HepG2 (cell line): ENCODE measurements at regions not wholly inside any gene's neighbourhood (a gene's known extent, or its start where the extent isn't known, plus 50 kb on each side); places are given as distances from the start of the nearest gene placed in this dataset.

Experiments
- ATAC-seq: fragments of 200-7000 bp; cut with Tn5 transposase; 3 replicates; pipeline ENCODE4 v1.9.1; 2020; ENCODE audit warnings: mild to moderate bottlenecking, moderate library complexity
- BruUV-seq: library from RNA; stranded (reverse); fragments of 400-500 nt; replicated peaks from 2 replicates; lab custom pipeline; 2021; lab: Mats Ljungman, UMichigan
- CTCF ChIA-PET: fragments of 300-600 bp; formaldehyde crosslinking; extraction: SDS; loops from one replicate; lab custom pipeline; 2021; ENCODE audit warnings: low total read pairs, inconsistent platforms, low intra/inter-chr PET ratio; lab: Yijun Ruan, JAX
- POLR2A ChIA-PET: fragments of 350-600 bp; sonication (Branson Sonifier 250); formaldehyde crosslinking; loops from one replicate; lab custom pipeline; 2020; ENCODE audit warnings: antibody characterized with exemption, inconsistent platforms; lab: Yijun Ruan, JAX
- DNase-seq: peaks from one replicate; pipeline ENCODE4 v3.0.0-alpha.2; 2015; ENCODE audit warnings: low spot score
- FAIRE-seq: peaks from 3 replicates; lab custom pipeline; 2011; peaks lifted over from hg19 to GRCh38; lab: Jason Lieb, UNC
- H2AFZ ChIP-seq: one replicate; pipeline ENCODE4 v1.6.1; 2011; ENCODE audit warnings: low read length, inconsistent platforms
- H3K27ac ChIP-seq: fragments of 300-600 bp; 3 replicates; pipeline ENCODE4 v1.8.0; 2011; ENCODE audit warnings: mixed run types, mild to moderate bottlenecking, mixed read lengths, low read length, inconsistent platforms; ENCODE audit not compliant: insufficient read depth; ENCODE audit errors: extremely low read length
- H3K27me3 ChIP-seq, 2 experiments: fragments of 200-600 bp in 1 of 2; 2 replicates in 1 of 2; 3 replicates in 1 of 2; pipeline versions ENCODE4 v1.6.0 to v1.8.0; 2011; ENCODE audit warnings: low read length in 2 of 2, mild to moderate bottlenecking in 2 of 2, moderate library complexity in 2 of 2, inconsistent platforms in 1 of 2; ENCODE audit not compliant: insufficient read depth in 2 of 2, control insufficient read depth in 1 of 2
- H3K36me3 ChIP-seq, 2 experiments: fragments of 200-600 bp in 1 of 2; replicated peaks in 1 of 2; 2 replicates in 1 of 2; 3 replicates in 1 of 2; pipeline versions ENCODE4 v1.5.1 to v1.8.0; 2011; ENCODE audit warnings: low read length in 2 of 2, inconsistent platforms in 1 of 2; ENCODE audit not compliant: insufficient read depth in 2 of 2, control insufficient read depth in 1 of 2
- H3K4me1 ChIP-seq: 2 replicates; pipeline ENCODE4 v1.5.1; 2012; ENCODE audit warnings: low read length, inconsistent platforms; ENCODE audit not compliant: insufficient read depth
- H3K4me2 ChIP-seq: 2 replicates; pipeline ENCODE4 v1.6.0; 2011; ENCODE audit warnings: low read depth, low read length, inconsistent platforms
- H3K4me3 ChIP-seq, 3 experiments: fragments of 200-600 bp in 1 of 3; sonication (generic), shearing (Covaris generic) in 1 of 3; replicated peaks in 1 of 3; 2 replicates each; pipeline ENCODE4 v1.5.1; 2011 to 2016; ENCODE audit warnings: low read length in 3 of 3, inconsistent platforms in 2 of 3, low read depth in 2 of 3, mild to moderate bottlenecking in 2 of 3, control low read depth in 1 of 3, mixed read lengths in 1 of 3; ENCODE audit not compliant: insufficient read depth in 1 of 3
- H3K79me2 ChIP-seq: one replicate; pipeline ENCODE4 v1.6.1; 2011; ENCODE audit warnings: low read length, inconsistent platforms; ENCODE audit not compliant: insufficient read depth
- H3K9ac ChIP-seq: 2 replicates; pipeline ENCODE4 v1.6.0; 2011; ENCODE audit warnings: mild to moderate bottlenecking, low read depth, low read length, inconsistent platforms; ENCODE audit not compliant: insufficient read depth
- H3K9me3 ChIP-seq: 2 replicates; pipeline ENCODE4 v1.5.1; 2012; ENCODE audit warnings: mild to moderate bottlenecking, low read length
- H4K20me1 ChIP-seq: 2 replicates; pipeline ENCODE4 v1.6.0; 2011; ENCODE audit warnings: inconsistent platforms, mild to moderate bottlenecking, low read length, moderate library complexity; ENCODE audit not compliant: insufficient read depth
- ARNT2 ChIP-seq: sonication (generic); formaldehyde crosslinking; IDR thresholded peaks from 2 replicates; pipeline ENCODE4 v1.8.0; 2022; ENCODE audit warnings: mild to moderate bottlenecking, low read depth, missing genetic modification reagents, moderate library complexity
- EP300 ChIP-seq, 3 experiments: sonication (generic) in 1 of 3; formaldehyde crosslinking in 1 of 3; IDR thresholded peaks; 2 replicates each; pipeline versions ENCODE4 v1.5.1 to v1.6.1; 2011 to 2020; ENCODE audit warnings: low read depth in 2 of 3, low read length in 2 of 3, borderline replicate concordance in 1 of 3, improper control_type of control experiment in 1 of 3, mild to moderate bottlenecking in 1 of 3, missing genetic modification reagents in 1 of 3, moderate library complexity in 1 of 3
- FLYWCH1 ChIP-seq: sonication (generic); formaldehyde crosslinking; IDR thresholded peaks from 2 replicates; pipeline ENCODE4 v1.8.1; 2023; ENCODE audit warnings: mild to moderate bottlenecking, missing genetic modification reagents
- GABPA ChIP-seq, 2 experiments: IDR thresholded peaks; 2 replicates each; pipeline ENCODE4 v1.6.1; 2011 to 2016; ENCODE audit warnings: low read depth in 2 of 2, low read length in 1 of 2, missing biosample characterization in 1 of 2, missing genetic modification characterization in 1 of 2
- JUND ChIP-seq: sonication (generic); formaldehyde crosslinking; IDR thresholded peaks from 2 replicates; pipeline ENCODE4 v1.8.0; 2022; ENCODE audit warnings: mild to moderate bottlenecking, missing genetic modification reagents
- KLF12 ChIP-seq: sonication (generic); formaldehyde crosslinking; IDR thresholded peaks from 2 replicates; pipeline ENCODE4 v1.4.0; 2020; ENCODE audit warnings: missing genetic modification reagents, borderline replicate concordance
- MED8 ChIP-seq: sonication (generic); formaldehyde crosslinking; IDR thresholded peaks from 2 replicates; pipeline ENCODE4 v1.8.1; 2023; ENCODE audit warnings: mild to moderate bottlenecking, missing genetic modification reagents; ENCODE audit not compliant: insufficient replicate concordance
- MEIS1 ChIP-seq: sonication (generic); formaldehyde crosslinking; IDR thresholded peaks from 2 replicates; pipeline ENCODE4 v1.9.0; 2021; ENCODE audit warnings: mild to moderate bottlenecking, missing genetic modification reagents, moderate library complexity, borderline replicate concordance
- NPAS2 ChIP-seq: sonication (generic); formaldehyde crosslinking; IDR thresholded peaks from 2 replicates; pipeline ENCODE4 v1.8.0; 2022; ENCODE audit warnings: mild to moderate bottlenecking, missing genetic modification reagents, borderline replicate concordance
- PTBP1 ChIP-seq: fragments of 200-400 bp; formaldehyde crosslinking; IDR thresholded peaks from 2 replicates; pipeline ENCODE4 v1.6.1; 2018; ENCODE audit warnings: low read length, low read depth; ENCODE audit not compliant: poor library complexity, severe bottlenecking
- ZBTB10 ChIP-seq: sonication (generic); formaldehyde crosslinking; IDR thresholded peaks from 2 replicates; pipeline ENCODE4 v1.4.0; 2020; ENCODE audit warnings: missing genetic modification reagents, borderline replicate concordance
- ZNF12 ChIP-seq: sonication (generic); formaldehyde crosslinking; IDR thresholded peaks from 2 replicates; pipeline ENCODE4 v1.5.0; 2020; ENCODE audit warnings: missing genetic modification reagents
- ZNF253 ChIP-seq: sonication (generic); formaldehyde crosslinking; IDR thresholded peaks from 2 replicates; pipeline ENCODE4 v1.8.0; 2022; ENCODE audit warnings: mild to moderate bottlenecking, missing genetic modification reagents, borderline replicate concordance
- ZNF343 ChIP-seq: sonication (generic); formaldehyde crosslinking; IDR thresholded peaks from 2 replicates; pipeline ENCODE4 v1.4.0; 2020; ENCODE audit warnings: mild to moderate bottlenecking, missing genetic modification reagents
- ZNF563 ChIP-seq: sonication (generic); formaldehyde crosslinking; IDR thresholded peaks from 2 replicates; pipeline ENCODE4 v1.8.0; 2022; ENCODE audit warnings: mild to moderate bottlenecking, moderate library complexity, missing genetic modification reagents
- ZNF891 ChIP-seq: sonication (generic); formaldehyde crosslinking; IDR thresholded peaks from 2 replicates; pipeline ENCODE4 v1.5.0; 2020; ENCODE audit warnings: mild to moderate bottlenecking, missing genetic modification reagents
- WGBS: methylation state at CpG from one replicate; pipeline ENCODE4 v1.1.6; 2017; ENCODE audit warnings: low lambda C conversion rate; 5-methylcytosine and 5-hydroxymethylcytosine counted together
- in situ Hi-C: cut with HindIII; loops from 2 replicates; pipeline ENCODE4 v1.10.0; 2017; ENCODE audit warnings: low pct_unique_long_range_greater_than_20kb; ENCODE audit not compliant: extremely low pct_ligation_motif_present
- intact Hi-C: fragments of 100-400 bp; cut with micrococcal nuclease; formaldehyde crosslinking; loops from one replicate; pipeline ENCODE4 v1.10.0; 2022; ENCODE audit not compliant: unreplicated experiment
- TF ChIP-seq, protein P1 (sequence below): IDR thresholded peaks from 2 replicates; pipeline ENCODE4 v1.6.1; 2016
- TF ChIP-seq, protein P2 (sequence below): sonication (generic); formaldehyde crosslinking; IDR thresholded peaks from 2 replicates; pipeline ENCODE4 v1.4.0; 2020; ENCODE audit warnings: mild to moderate bottlenecking, missing genetic modification reagents, borderline replicate concordance

DNA sequence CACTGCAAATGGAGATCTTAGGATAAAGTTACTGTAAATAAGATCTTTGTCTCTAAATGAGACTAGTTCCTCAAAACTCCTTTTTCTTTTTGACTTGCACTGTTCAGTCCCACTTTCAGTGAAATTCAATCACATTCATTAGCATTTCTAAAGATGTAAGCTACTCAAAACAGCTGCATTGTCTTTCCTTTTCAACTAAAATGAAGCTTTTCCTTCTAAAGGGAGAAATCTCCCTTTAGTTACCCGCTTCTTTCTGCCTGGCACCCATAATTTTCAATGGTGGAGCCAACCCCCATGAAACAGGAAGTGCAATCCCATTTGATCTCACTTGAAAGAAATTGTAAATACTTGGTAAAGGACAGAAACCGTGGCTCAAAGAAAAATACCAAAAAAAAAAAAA lies 387.4 kb upstream of the PKN2 start (continued):
- TF ChIP-seq KLF12 (CRISPR knock-in tag), result no peak
- TF ChIP-seq, protein P1, sequence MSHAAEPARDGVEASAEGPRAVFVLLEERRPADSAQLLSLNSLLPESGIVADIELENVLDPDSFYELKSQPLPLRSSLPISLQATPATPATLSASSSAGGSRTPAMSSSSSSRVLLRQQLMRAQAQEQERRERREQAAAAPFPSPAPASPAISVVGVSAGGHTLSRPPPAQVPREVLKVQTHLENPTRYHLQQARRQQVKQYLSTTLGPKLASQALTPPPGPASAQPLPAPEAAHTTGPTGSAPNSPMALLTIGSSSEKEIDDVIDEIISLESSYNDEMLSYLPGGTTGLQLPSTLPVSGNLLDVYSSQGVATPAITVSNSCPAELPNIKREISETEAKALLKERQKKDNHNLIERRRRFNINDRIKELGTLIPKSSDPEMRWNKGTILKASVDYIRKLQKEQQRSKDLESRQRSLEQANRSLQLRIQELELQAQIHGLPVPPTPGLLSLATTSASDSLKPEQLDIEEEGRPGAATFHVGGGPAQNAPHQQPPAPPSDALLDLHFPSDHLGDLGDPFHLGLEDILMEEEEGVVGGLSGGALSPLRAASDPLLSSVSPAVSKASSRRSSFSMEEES (CRISPR knock-in tag), result no peak
- no peak for TF ChIP-seq ZNF12 (CRISPR knock-in tag)
- TF ChIP-seq, all 625 proteins: peak for 0

DNA sequence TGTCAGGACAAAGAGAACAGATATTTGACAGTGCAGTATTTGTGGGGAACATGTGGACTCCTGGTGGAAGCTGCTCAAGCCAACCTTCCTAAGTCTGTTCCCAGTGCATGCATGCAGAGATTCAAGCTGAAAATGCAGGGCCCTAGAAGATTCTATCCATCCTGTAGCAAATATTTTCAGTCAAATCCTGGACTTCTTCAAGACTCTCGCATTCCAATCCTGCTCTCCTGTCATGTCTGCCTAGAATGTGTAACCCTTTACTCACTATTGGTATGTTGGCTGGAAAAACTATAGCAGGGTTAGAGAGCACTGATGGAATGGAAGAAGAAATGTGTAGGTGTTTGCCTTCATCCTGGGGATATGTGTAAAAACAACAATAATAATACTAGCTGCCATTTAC lies 385.6 kb upstream of the PKN2 start:
- Histone ChIP-seq H2AFZ (no peak overlapping the region), H3K4me1 (no peaks in the 10 kb centered on the region), H3K36me3 (no peaks in the 10 kb centered on the region), H4K20me1 (no peaks in the 10 kb centered on the region), H3K27me3 (no peaks in the 10 kb centered on the region), H3K9me3 (no peaks in the 10 kb centered on the region), H3K4me3 (no peak overlapping the region), H3K27ac (no peak overlapping the region), H3K79me2 (no peaks in the 10 kb centered on the region), H3K4me2 (no peak overlapping the region), H3K9ac (no peak overlapping the region)
- POLR2A ChIA-PET, result no interaction called here
- CTCF ChIA-PET, result no interaction called here
- no peak for DNase-seq
- no peak for ATAC-seq
- BruUV-seq, result no TSS peak
- WGBS, result 0% methylated on average over 1 of the region's 1 CpG
- intact Hi-C loops, result no loop called here
- FAIRE-seq, result no peak
- in situ Hi-C loops, result no loop called here
- TF ChIP-seq ARNT2 (CRISPR knock-in tag) (no peak), MEIS1 (CRISPR knock-in tag) (no peak), ZNF563 (no peak), EP300 (IDR thresholded peaks at IDR 0.05; ENCODE audit: low read depth in 2 of 2, low read length in 2 of 2) (no peak), EP300 (CRISPR knock-in tag; IDR thresholded peaks at IDR 0.05; ENCODE audit: borderline replicate concordance) (no peak), NPAS2 (CRISPR knock-in tag) (no peak), ZBTB10 (no peak), ZNF343 (no peak), JUND (CRISPR knock-in tag) (no peak), ZNF253 (CRISPR knock-in tag) (no peak), ZNF891 (CRISPR knock-in tag) (no peak), MED8 (no peak), PTBP1 (no peak), GABPA (IDR thresholded peaks at IDR 0.05; ENCODE audit: low read depth, low read length) (no peak), GABPA (CRISPR knock-in tag; IDR thresholded peaks at IDR 0.05; ENCODE audit: low read depth) (no peak), FLYWCH1 (CRISPR knock-in tag) (no peak)
- TF ChIP-seq, protein P2, sequence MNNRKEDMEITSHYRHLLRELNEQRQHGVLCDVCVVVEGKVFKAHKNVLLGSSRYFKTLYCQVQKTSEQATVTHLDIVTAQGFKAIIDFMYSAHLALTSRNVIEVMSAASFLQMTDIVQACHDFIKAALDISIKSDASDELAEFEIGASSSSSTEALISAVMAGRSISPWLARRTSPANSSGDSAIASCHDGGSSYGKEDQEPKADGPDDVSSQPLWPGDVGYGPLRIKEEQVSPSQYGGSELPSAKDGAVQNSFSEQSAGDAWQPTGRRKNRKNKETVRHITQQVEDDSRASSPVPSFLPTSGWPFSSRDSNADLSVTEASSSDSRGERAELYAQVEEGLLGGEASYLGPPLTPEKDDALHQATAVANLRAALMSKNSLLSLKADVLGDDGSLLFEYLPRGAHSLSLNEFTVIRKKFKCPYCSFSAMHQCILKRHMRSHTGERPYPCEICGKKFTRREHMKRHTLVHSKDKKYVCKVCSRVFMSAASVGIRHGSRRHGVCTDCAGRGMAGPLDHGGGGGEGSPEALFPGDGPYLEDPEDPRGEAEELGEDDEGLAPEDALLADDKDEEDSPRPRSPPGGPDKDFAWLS (CRISPR knock-in tag), result no peak
